Stimulated activated CD4-positive, alpha-beta T cell treated with anti-CD3 and anti-CD28 coated beads, Interleukin-1b, Interleukin-23, amount 100 ng/mL, for 48 hours (primary cell): ENCODE measurements at regions not wholly inside any gene's neighbourhood (a gene's known extent, or its start where the extent isn't known, plus 50 kb on each side); places are given as distances from the start of the nearest gene placed in this dataset.
"Not testable (repeated sequence)": the region's sequence is repeated elsewhere in the genome, so short reads cannot be mapped to it uniquely, and the experiment has no call there.

Experiments used
- DNase-seq: peaks from one replicate; pipeline ENCODE4 v3.0.0-alpha.2; 2020

- DNase-seq = no peak
Observed at GRCh38 chr7:92910976-92911375, 74.6 kb upstream of the CDK6 start.

DNA sequence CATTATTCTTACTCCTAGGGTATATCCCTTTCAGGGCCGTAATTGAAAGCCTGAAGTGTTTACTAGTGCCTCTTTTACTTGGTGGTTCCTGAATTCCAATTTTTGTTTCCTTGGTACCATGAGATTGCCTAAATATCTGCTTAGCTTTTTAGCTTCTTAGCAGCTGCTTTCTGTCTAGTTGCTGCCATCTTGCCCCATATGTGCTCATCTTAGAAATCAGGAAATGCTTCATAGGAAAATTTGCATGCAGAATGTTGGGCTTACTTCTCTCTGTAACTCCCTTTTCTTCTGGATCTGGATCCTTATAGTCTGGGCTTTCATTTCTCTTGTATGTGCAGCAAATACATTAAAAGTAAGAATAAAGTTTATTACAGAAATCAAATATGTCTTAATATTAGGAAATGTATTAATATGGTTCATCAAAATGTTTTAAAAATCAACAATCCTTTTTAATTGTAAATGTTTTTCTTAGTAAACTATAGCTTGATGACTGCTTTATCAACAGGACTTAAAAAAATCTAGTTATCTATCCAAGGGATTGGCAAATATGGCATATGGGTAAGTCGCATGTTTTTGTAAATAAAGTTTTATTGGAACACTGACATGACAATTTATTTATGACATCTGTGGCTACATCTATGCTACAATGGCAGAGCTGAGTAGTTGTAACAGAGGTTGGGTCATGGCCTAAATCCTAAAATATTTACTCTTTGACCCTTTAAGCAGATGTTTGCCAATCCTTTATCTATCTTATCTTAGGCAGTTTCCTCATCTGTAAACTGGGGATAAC lies 73.5 kb upstream of the CDK6 start:
- DNase-seq = no peak

- DNase-seq = peak; percentile 95
Observed at GRCh38 chr7:92904244-92905131, 68.1 kb upstream of the CDK6 start.

DNA sequence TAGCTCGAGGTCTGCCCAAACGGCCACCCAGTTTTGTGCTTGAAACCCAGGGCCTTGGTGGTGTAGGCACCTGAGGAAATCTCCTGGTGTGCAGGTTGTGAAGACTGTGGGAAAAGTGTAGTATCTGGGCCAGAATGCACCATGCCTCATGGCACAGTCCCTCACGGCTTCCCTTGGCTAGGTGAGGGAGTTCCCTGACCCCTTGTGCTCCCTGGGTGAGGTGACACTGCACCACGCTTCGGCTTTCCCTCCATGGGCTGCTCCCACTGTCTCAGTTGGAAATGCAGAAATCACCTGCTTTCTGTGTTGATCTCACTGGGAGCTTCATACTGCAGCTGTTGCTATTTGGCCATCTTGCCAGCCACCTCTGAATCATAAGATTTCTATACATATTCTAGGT lies 62.4 kb upstream of the CDK6 start:
- no peak for DNase-seq

DNA sequence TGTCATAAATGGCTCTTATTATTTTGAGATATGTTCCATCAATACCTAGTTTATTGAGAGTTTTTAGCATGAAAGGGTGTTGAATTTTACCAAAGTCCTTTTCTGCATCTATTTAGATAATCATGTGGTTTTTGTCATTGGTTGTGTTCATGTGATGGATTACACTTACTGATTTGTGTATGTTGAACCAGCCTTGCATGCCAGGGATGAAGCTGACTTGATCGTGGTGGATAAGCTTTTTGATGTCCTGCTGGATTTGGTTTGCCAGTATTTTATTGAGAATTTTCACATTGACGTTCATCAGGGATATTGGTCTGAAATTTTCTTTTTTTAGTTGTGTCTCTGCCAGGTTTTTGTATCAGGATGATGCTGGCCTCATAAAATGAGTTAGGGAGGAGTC lies 58.5 kb upstream of the CDK6 start:
- DNase-seq = not testable (repeated sequence)

DNA sequence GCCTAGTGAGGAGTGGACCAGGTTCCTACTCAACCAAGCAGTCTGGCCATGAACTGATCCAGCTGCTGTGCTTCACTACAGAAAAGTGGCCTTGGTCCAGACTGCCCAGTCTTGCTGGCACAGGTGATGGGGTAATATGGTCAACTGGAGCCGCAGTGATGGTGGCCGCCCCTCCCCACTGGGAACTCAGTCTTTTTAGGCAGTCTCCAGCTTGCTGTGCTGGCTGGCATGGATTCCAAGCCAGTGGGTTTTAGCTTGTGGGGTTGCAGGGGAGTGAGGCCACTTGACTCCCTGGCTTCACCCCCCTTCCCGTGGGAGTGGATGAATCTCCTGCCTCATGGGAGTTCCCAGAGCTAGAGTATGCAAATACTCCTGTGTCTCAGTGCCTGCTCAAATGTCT lies 52.7 kb upstream of the CDK6 start:
- DNase-seq = no peak
